K562 (cell line): ENCODE measurements at regions not wholly inside any gene's neighbourhood (a gene's known extent, or its start where the extent isn't known, plus 50 kb on each side); places are given as distances from the start of the nearest gene placed in this dataset.
A peak's percentile ranks its signal among the peaks of the same experiment; 100 is the strongest.

Source experiments
- ATAC-seq: fragments of 200-7000 bp; cut with Tn5 transposase; 3 replicates; pipeline ENCODE4 v1.9.1; 2020; ENCODE audit warnings: moderate library complexity
- BruUV-seq: library from RNA; stranded (reverse); fragments of 400-500 nt; replicated peaks from 2 replicates; lab custom pipeline; 2021; lab: Mats Ljungman, UMichigan
- CTCF ChIA-PET: fragments of 300-600 bp; formaldehyde crosslinking; extraction: SDS; loops from one replicate; lab custom pipeline; 2021; ENCODE audit warnings: low intra/inter-chr PET ratio; lab: Yijun Ruan, JAX
- POLR2A ChIA-PET: fragments of 300-600, 350-650 bp; sonication (Branson Sonifier 250); formaldehyde crosslinking; extraction: SDS; loops from one replicate; lab custom pipeline; 2021; ENCODE audit warnings: antibody characterized with exemption, inconsistent platforms; lab: Yijun Ruan, JAX
- DNase-seq, 4 experiments: peaks; one replicate each; pipeline versions ENCODE4 v3.0.0 to v3.0.0-alpha.2; 2011 to 2018; ENCODE audit warnings: low spot score in 3 of 4, mixed read lengths in 3 of 4; ENCODE audit errors: extremely low read depth in 1 of 4
- FAIRE-seq: peaks from 2 replicates; lab custom pipeline; 2011; peaks lifted over from hg19 to GRCh38; lab: Jason Lieb, UNC
- H2AFZ ChIP-seq: 2 replicates; pipeline ENCODE4 v1.6.0; 2011; ENCODE audit warnings: low read depth, low read length, control low read depth, inconsistent platforms
- H3K27ac ChIP-seq: fragments of 200-600 bp; 3 replicates; pipeline ENCODE4 v1.8.0; 2011; ENCODE audit warnings: low read depth, mild to moderate bottlenecking, control low read depth, inconsistent platforms, low read length, moderate library complexity, mixed read lengths; ENCODE audit errors: extremely low read depth
- H3K27me3 ChIP-seq, 2 experiments: fragments of 300-600 bp in 1 of 2; 2 replicates in 1 of 2; 3 replicates in 1 of 2; pipeline versions ENCODE4 v1.6.0 to v1.8.0; 2011; ENCODE audit warnings: inconsistent platforms in 2 of 2, low read length in 2 of 2, mild to moderate bottlenecking in 1 of 2, mixed read lengths in 1 of 2, moderate library complexity in 1 of 2; ENCODE audit not compliant: control insufficient read depth in 2 of 2, insufficient read depth in 2 of 2
- H3K36me3 ChIP-seq: fragments of 300-600 bp; 3 replicates; pipeline ENCODE4 v1.8.0; 2011; ENCODE audit warnings: mild to moderate bottlenecking, low read length, inconsistent platforms; ENCODE audit not compliant: control insufficient read depth, insufficient read depth
- H3K4me1 ChIP-seq, 2 experiments: fragments of 200-600 bp in 1 of 2; replicated peaks in 1 of 2; 2 replicates in 1 of 2; 3 replicates in 1 of 2; pipeline versions ENCODE4 v1.5.1 to v1.8.0; 2011; ENCODE audit warnings: inconsistent platforms in 2 of 2, low read length in 2 of 2, mild to moderate bottlenecking in 1 of 2, mixed read lengths in 1 of 2, moderate library complexity in 1 of 2; ENCODE audit not compliant: control insufficient read depth in 2 of 2, insufficient read depth in 2 of 2
- H3K4me2 ChIP-seq: 2 replicates; pipeline ENCODE4 v1.6.1; 2011; ENCODE audit warnings: low read length, control low read depth, inconsistent platforms, mixed read lengths; ENCODE audit not compliant: insufficient read depth
- H3K4me3 ChIP-seq: fragments of 200-600 bp; sonication (generic), shearing (Covaris generic); 2 replicates; pipeline ENCODE4 v1.5.1; 2016; ENCODE audit warnings: control low read depth, inconsistent platforms
- H3K79me2 ChIP-seq: fragments of 200-600 bp; 3 replicates; pipeline ENCODE4 v1.8.0; 2011; ENCODE audit warnings: low read length, inconsistent platforms; ENCODE audit not compliant: control insufficient read depth, insufficient read depth
- H3K9ac ChIP-seq, 2 experiments: 2 replicates each; pipeline versions ENCODE4 v1.6.0 to v1.6.1; 2011; ENCODE audit warnings: low read depth in 2 of 2, low read length in 2 of 2, control low read depth in 1 of 2, inconsistent platforms in 1 of 2, mild to moderate bottlenecking in 1 of 2, mixed read lengths in 1 of 2; ENCODE audit not compliant: insufficient read depth in 1 of 2
- H3K9me1 ChIP-seq: one replicate; pipeline ENCODE4 v1.6.0; 2011; ENCODE audit warnings: inconsistent platforms, mild to moderate bottlenecking, low read length, moderate library complexity; ENCODE audit not compliant: control insufficient read depth, insufficient read depth
- H3K9me3 ChIP-seq: replicated peaks from 2 replicates; pipeline ENCODE4 v1.5.1; 2011; ENCODE audit warnings: low read depth, low read length, inconsistent platforms; ENCODE audit not compliant: control insufficient read depth, insufficient read depth
- H4K20me1 ChIP-seq: replicated peaks from 2 replicates; pipeline ENCODE4 v1.6.1; 2011; ENCODE audit warnings: low read length, inconsistent platforms, mixed read lengths; ENCODE audit not compliant: control insufficient read depth, insufficient read depth
- C11orf30 ChIP-seq: fragments of 450-650 bp; IDR thresholded peaks from 2 replicates; pipeline ENCODE4 v1.6.1; 2016; ENCODE audit warnings: low read depth, mild to moderate bottlenecking
- MAFF ChIP-seq: IDR thresholded peaks from 2 replicates; pipeline ENCODE4 v1.6.1; 2012; ENCODE audit warnings: low read length, improper control_type of control experiment
- MAFG ChIP-seq: fragments of 450-650 bp; conservative IDR thresholded peaks from 2 replicates; pipeline ENCODE4 v1.6.1; 2016; ENCODE audit warnings: missing genetic modification characterization, missing compliant biosample characterization
- MAFK ChIP-seq: IDR thresholded peaks from 2 replicates; pipeline ENCODE4 v1.6.1; 2011; ENCODE audit warnings: low read length, improper control_type of control experiment
- TAF7 ChIP-seq: fragments of 450-650 bp; IDR thresholded peaks from 2 replicates; pipeline ENCODE4 v1.6.1; 2016; ENCODE audit warnings: missing genetic modification characterization, missing compliant biosample characterization
- VEZF1 ChIP-seq: fragments of 200-800 bp; sonication (Bioruptor generic); IDR thresholded peaks from 2 replicates; pipeline ENCODE4 v1.6.1; 2017; ENCODE audit warnings: missing genetic modification characterization, missing compliant biosample characterization
- ZNF316 ChIP-seq: fragments of 450-650 bp; IDR thresholded peaks from 2 replicates; pipeline ENCODE4 v1.6.1; 2016
- WGBS: fragments of 100-300 bp; shearing (Covaris generic); methylation state at CpG from one replicate; pipeline ENCODE4 v1.1.6; 2016; ENCODE audit warnings: low coverage, mixed read lengths; ENCODE audit not compliant: insufficient coverage; ENCODE audit errors: missing lambda C conversion rate; 5-methylcytosine and 5-hydroxymethylcytosine counted together
- in situ Hi-C: fragments of 300-500 bp; cut with MboI; formaldehyde crosslinking; loops from 4 replicates; pipeline ENCODE4 v1.15.0; 2018; ENCODE audit warnings: inconsistent platforms, mixed read lengths
- intact Hi-C: fragments of 100-400 bp; cut with micrococcal nuclease; formaldehyde crosslinking; loops from 2 replicates; pipeline ENCODE4 v1.14.2; 2022

GRCh38 chr6:14875481-14876063, 370.3 kb upstream of the JARID2 start:
- no peak overlapping the region for H3K4me3 ChIP-seq
- no peaks in the 10 kb centered on the region for H4K20me1 ChIP-seq
- H3K9ac ChIP-seq = no peak overlapping the region
- intact Hi-C loops = no loop called here
- no peaks in the 10 kb centered on the region for H3K36me3 ChIP-seq
- H3K4me1 ChIP-seq = no peaks in the 10 kb centered on the region; a peak in 2 of 5 replicates
- 45% methylated on average over 6 of the region's 6 CpGs for WGBS
- ATAC-seq = no peak
- ChIA-PET CTCF (no interaction called here), POLR2A (interaction anchor here (1.7 kb wide), 1 partner anchor 12 kb away, joined by 4 read pairs; no protein-coding TSS in a partner anchor)
- TF ChIP-seq ZNF316 = peak; percentile 93
- TF ChIP-seq TAF7 = no peak
- peak; percentile 82 for TF ChIP-seq MAFG
- peak; percentile 89 for TF ChIP-seq C11orf30
- TF ChIP-seq MAFK = peak; percentile 77
- TF ChIP-seq MAFF = peak; percentile 78
- TF ChIP-seq VEZF1 (CRISPR knock-in tag) = no peak
- TF ChIP-seq, all 486 proteins: peak for 5
- no peaks in the 10 kb centered on the region for H3K79me2 ChIP-seq
- H2AFZ ChIP-seq = no peak overlapping the region
- H3K27ac ChIP-seq = no peak overlapping the region
- H3K9me1 ChIP-seq = no peaks in the 10 kb centered on the region
- DNase-seq = no peak
- FAIRE-seq = peak; percentile 58
- in situ Hi-C loops = no loop called here
- no peaks in the 10 kb centered on the region for H3K27me3 ChIP-seq
- BruUV-seq = no TSS peak
- no peaks in the 10 kb centered on the region for H3K9me3 ChIP-seq
- no peak overlapping the region for H3K4me2 ChIP-seq
